Dermis microvascular lymphatic vessel endothelial cell (primary cell): ENCODE measurements at regions not wholly inside any gene's neighbourhood (a gene's known extent, or its start where the extent isn't known, plus 50 kb on each side); places are given as distances from the start of the nearest gene placed in this dataset.

Source experiments
- DNase-seq, 2 donors: peaks; one replicate each; pipeline versions ENCODE4 v3.0.0 to v3.0.0-alpha.2; 2010; ENCODE audit warnings: low read depth in 2 of 2

DNA sequence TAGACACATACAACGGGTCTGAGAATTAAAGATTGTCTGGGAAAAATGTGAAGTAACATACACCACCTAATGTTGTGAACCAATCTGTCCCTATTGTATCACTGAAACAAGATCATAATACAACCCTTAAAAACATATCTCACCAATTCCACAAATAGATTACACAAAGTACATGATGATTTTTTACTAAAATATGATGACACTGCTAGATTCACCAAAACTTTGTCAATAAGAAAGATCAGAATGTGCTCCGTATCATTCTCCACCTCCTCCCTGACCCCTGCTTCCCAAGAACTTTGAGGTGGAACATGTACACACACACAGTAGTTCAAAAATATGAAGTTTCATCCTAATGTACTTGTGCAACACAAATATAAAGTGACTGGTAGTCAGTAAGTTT lies 862.0 kb downstream of the PCDH18 start:
- DNase-seq, result no peak

DNA sequence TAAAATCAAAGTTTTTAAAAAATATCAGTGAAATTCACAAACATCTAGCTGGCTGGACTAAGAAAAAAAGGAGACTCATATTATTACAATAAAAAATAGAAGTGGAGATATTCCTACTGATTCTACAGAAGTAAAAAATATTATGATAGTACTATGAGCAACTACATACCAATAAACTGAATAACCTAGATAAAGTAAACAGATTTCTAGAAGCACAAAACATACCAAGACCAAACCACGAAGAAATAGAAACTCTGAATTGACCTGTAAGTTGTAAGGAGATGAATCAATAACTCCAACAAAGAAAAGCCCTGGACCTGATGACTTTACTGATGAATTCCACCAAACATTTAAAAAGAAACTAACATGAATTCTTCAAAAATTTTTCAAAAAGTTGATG lies 867.3 kb downstream of the PCDH18 start:
- no peak for DNase-seq

DNA sequence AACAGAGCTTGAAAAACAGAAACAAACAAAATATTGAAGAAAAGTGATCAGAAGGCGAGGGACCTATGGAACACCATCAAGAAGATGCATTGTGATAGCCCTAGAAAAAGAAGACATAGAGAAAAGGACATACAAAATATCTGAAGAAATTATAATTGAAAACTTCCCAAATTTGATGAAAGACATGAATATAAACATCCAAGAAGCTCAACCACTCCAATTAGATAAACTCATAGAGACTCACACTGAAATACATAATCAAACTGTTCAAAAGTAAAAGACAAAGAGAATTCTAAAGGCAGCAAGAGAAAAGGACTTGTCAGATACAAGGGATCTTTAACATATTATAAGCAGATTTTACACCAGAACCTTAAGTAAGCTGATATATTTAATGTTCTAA lies 869.8 kb downstream of the PCDH18 start:
- no peak for DNase-seq

DNA sequence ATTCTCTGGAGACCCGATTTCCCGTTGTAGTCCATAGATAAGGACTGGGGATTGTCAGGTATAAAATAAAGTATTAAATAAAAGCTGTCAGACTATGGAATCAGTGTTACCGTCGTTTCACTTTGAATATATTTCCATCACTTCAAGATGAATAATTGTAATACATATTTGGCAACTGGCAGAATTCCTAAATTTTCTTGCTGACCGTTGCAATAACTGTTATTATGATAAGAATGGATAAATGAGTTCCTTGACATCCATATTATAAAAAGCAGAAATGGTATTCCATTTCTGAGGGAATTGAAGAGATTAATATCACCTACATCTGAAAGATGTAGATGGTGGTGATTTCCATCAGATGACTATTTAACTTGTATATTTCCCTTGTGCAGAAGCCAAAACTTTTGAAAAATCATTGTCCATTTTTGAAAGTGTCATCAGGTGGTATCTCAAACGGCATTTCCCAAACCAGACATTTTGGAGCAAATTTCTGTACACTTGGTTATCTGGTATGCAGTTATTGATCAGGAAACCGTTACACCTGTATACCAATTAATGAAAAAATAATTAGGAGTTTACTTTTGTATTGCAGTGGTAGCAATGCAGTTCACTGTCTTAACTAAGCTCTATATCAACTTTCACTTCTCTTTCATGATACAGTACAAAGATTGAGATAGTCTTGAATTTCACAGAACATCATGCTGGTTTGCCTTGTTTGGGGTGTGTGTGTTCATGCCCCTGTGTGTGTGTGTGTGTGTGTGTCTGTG lies 878.5 kb downstream of the PCDH18 start:
- no peak for DNase-seq

DNA sequence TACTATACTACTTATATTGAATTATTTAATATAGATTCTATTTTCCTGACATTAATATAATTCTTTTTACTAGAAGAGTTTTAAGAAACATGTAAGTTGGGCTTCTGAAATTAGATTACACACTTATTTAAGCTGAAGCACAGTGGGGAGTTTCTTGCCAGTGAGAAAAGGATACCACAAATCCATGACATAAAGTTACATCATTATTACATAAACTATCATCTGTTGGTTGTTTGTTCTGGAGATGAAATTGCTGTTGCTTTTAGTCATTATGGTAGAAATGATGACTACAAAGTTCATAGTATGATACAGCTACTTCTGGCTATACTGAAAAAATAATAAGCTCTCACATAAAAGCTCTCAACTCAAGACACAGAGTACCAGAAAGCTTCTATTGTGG lies 880.4 kb downstream of the PCDH18 start:
- DNase-seq, result no peak

DNA sequence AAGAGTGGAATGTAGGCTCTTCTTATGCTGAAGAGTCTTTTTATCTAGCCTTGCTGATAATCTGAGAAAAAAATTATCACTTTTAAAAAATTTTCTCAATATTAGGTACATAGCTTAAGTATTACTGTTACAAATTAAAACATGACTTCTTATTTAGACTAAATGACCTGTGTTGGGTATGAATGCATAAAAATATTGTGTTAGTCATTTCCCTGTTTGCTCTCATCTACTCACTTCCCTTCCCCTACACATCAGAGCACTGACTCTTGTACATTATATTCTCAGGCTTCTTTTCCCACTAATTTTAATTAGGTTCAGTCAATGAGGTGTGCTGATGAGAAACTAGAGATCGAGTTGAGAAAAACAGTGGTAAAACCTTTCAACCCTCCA lies 881.0 kb downstream of the PCDH18 start:
- DNase-seq, result peak in 1 of 2 donors; percentile 32

DNA sequence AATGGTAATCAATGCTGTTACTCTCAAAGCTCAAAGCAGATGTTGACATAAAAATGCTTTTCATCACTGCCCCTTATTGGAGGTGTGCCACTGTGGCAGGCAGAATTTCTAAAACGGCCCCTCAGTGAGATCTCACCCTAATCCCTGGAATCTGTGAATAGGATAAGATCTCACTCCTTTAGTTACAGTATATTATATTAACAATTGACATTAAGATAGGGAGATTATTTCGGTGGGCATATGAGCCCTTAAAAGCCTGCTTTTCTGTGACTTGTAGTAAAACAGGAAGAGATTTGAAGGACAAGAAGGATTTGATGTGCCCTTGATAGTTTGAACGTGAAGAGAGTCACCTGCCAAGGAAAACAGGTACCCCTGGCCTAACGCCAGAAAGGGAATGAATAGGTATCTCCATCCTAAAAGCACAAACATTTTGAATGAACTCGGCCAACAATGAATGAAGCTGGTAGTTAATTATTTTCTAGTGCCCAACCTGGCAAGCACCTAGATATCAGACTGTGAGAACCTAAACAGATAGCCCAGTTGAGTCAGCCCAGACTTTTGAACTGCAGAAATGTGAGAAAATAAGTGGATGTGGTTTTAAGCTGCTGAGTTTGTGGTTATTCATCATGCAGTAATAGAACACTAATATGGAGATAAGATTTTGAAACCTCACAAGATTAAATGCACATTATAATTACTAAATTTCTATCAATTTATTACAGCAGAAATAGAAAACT lies 881.6 kb downstream of the PCDH18 start:
- DNase-seq, result peak in 1 of 2 donors; percentile 28

DNA sequence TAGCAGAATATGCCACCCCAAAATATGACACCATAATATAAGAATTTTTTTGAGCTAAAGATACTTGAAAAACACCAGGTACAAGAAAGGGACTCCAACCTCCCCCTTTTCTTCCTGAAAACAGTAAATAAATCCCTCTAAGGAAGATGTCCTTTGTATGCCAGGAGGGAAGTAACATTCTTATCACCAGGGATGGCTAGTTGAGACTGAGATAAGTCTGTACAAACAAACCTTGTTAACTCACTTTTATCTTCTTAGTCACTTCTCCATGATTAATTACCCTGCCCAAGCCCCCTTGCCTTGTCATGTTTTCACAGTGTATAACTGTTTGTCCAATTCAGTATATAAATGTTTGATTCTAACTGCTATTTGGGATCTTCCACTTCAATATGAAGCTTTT lies 888.0 kb downstream of the PCDH18 start:
- DNase-seq, result peak in 1 of 2 donors; percentile 13

DNA sequence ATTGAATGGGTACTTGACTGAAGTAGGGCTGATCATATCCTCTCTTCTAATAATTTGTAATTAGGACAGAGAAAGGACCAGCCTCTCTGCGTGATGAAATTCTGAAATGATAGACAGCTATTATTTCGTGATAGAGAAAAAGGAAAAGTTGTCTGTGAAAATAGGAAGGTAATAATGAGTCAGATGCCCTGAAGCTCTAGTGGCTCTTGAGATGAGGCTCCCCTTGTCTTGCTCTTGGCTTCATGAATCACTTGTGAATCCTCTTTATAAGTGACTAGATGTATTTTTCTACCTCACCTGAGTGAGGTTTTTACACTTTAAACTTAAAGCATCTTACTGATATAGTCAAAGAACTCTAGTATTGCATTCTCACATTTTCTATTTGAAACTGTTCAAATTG lies 888.9 kb downstream of the PCDH18 start:
- DNase-seq, result no peak

DNA sequence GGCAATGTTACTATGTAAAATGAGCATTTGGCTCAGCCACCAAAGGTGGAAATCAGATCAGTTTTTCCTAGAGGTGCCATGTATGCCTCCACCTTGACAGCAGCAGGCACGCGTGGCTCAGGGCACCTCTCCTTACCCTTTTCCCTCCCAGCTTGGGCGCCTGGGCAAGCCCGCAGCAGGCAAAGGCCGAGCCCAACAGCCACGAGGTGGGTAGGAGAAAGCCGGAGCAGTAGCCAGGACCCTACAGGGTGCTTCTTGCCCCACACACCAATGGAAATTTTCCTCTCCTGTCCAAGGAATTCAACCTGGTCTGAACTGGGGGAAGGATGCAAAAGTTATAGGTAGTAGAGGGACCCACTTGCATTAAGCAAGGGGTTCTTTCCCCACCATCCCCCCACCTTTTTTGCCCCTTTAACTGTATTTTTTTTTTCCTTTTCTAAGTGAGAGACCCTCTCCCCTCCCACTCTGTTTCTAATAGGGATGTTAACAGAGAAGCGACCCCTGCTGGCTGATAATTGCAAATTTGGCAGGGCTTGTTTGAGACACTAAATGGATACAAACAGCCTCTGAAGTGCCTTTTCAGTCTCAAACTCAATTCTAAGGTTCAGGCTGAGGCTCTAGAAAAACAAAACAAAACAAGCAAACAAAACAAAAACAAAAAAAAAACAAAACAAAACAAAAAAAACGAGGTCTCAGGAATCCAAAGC lies 895.1 kb downstream of the PCDH18 start:
- DNase-seq, result peak in 1 of 2 donors; percentile 26

DNA sequence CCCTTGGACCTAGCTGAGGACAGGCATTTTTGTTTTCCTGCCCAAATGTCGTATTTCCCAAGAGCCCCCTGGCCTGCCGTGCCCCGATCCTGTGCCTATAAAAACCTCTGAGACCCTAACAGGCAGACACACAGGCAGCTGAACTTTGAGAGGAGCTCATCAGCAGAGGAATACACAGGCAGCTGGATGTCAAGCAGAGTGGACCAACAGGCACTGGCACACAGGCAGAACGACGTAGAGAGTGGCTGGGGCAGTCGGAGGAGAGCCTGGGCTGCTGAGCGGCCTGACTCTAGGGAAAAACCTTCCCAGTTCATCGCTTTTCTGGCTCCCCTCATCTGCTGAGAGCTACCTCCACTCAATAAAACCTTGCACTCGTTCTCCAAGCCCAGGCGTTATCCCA lies 896.1 kb downstream of the PCDH18 start:
- DNase-seq, result no peak

DNA sequence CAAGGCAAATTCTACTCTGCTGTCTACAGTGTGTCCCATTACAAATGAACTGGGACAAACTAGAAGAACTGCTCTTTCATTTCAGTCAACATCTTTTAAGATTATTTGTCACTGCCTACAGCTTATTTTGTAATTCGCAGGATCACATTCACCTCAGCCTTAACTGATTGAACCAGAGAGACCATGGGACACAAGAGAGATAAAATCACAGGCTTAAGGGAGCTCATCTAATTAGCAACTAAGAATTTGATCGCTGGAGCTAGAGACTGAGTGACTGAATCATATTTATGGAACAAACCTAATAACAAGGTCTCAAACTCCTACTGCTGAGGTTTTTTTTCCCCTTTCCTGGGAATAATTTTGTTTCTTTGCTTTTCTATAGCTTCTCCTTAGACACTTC lies 898.2 kb downstream of the PCDH18 start:
- no peak for DNase-seq

DNA sequence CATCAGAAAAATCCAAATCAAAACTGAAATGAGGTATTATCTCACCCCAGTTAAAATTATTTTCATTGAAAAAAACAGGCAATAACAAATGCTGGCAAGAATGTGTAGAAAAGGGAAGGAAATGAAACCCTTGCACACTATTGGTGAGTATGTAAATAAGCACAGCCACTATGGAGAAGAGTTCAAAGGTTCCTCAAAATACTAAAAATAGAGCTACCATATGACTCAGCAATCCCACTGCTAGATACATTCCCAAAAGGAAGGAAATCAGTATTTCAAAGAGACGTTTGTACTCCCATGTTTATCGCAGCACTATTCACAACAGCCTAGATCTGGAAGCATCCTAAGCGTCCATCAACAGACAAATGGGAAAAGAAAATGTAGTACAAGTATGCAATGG lies 932.4 kb downstream of the PCDH18 start:
- no peak for DNase-seq

DNA sequence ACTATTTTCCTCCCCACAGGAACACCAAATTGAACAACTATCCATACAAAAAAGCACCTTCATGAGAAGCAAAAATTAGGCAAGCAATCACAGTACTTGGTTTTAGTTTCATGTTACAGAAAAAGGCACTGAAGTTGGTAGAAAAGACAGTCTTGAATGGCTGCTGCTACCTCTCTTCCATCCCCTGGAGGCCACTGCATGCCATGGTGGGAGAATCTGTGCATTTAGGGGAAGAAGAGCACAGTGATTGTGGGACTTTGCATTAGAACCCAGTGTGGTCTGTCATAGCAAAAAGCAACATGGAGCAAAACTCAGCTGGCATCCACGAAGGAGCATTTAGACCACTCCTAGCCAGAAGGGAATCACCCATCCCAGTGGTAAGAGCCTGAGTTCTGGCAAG lies 941.9 kb downstream of the PCDH18 start:
- no peak for DNase-seq

DNA sequence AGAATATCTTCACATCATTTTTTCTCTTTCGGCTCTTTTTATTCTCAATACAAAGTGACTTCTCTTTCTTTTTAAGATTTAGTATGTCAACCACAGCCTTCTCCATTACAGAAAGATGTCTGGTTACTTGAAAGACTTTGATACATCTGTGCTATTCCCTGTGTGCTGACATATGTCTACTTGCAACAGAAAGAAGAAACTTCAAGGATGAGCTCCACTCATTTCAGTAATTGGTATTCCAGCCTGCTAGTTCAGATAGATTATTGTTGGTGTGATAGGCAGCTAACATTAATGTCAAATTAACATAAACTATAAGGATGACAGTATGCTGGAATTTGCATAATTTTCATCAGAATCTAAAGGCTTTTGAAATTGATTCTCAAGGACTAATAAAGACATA lies 948.7 kb downstream of the PCDH18 start:
- DNase-seq, result no peak

DNA sequence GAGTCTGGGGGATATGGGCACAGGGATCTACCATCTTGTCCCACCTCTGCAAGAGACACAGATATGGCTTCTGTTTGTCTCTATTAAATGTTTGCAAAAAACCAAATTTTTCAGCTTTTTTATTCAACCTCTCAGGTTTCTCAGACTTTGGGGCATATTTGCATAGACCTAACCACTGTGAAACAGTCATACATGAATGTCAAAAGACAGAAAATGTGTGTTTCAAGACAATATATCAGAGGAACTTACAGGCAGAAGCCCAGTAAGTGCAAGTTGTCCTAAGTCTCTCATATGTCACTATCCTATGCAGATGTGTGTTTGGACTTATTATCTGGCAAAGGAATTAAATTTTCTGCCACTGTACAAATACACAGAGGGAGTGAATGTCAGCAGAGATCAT lies 951.2 kb downstream of the PCDH18 start:
- DNase-seq, result no peak

DNA sequence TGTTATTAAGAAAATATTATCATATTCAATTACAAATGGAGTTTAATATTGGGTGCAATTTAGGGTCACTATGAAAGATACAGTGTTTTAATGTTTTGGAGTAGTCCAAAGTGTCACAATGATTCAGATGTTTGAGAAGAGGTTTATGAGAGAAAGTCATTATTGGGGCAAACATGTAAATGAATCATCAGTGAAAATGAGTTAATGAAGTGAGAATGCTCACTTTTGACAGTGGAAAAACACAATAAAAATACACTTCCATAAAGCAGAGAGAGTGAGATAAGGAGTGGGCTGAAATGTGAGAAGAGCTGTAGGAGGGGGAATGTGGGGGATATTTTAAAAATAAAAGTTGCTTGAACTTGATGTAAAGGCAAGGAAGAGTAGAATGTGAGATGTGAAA lies 957.1 kb downstream of the PCDH18 start:
- DNase-seq, result no peak

DNA sequence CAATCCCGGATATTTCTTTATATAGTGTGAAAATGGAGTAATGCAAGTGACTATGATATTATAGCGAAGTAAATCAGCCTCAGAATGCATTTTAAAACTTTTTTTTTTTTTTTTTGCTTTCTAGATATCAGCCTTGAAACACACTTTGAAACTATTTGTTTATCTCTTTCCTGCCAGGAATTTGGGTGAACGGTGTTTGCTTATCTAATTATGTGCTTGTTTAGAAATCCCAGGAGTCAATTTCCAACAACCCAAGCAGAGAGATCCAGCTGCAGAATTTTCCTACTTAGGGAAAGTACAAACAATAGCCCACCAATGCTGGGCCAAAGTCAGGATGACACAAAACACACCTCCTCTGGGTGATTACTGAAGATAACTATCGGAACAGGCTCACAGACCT lies 958.8 kb downstream of the PCDH18 start:
- DNase-seq, result no peak

DNA sequence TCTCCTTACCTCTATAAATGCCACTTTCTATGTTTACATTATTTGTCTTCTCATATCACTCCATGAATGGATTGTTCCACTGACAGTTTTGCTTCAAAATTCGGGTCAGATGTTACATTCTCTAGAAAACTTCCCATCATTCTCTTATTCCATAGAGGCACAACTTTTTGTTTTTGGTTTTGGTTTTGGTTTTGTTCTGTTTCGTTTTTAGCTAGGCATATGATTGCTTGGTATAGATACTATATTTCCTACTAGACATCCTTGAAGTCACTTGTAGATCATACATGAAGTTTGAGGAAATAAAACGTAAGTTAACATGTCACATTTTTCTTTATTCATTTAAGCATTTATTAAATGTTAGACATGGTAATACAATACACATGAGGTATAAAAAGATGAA lies 961.0 kb downstream of the PCDH18 start:
- no peak for DNase-seq

DNA sequence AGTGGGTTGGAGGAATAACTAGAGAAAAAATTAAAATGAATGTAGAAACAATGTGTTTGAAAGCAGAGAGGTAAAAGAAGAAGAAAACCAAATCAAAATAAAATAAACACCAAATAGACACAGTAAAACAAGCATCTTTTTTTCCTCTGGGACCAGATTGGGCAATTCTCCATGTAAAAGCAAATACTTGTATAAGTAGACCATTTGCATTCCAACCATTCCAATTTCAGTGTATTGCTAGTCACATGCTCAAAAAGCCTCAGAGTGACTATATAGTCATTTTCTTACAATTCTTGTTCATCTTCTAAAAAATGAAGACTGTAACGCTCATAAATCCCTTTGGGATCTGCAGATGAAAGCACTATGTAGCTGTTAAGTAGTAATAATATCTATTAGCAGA lies 969.5 kb downstream of the PCDH18 start:
- no peak for DNase-seq

DNA sequence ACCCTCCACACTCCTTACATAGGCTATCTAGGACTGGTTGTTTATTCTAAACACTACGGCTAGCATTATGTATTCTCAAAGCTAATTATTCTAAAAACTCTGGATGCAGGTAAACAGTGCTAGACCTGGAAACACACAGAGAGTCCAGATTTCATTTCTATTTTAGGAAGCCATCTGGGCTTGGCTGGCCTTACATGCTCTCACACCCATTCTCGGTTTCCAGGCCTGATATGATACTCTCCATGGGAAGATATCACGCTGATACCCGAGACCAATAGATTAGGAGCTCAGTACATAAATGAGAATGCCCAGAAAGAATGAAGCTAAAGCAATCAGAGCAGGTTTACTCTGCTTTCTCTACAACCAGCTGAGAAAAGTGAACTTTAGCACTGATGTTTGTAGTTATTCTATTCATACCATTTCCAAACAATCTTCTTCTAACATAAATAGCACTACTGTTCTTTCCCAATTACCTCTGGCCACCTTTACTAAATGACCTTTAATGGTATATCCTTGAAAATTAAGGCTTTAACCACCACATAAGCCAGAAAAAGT lies 973.3 kb downstream of the PCDH18 start:
- DNase-seq, result no peak

DNA sequence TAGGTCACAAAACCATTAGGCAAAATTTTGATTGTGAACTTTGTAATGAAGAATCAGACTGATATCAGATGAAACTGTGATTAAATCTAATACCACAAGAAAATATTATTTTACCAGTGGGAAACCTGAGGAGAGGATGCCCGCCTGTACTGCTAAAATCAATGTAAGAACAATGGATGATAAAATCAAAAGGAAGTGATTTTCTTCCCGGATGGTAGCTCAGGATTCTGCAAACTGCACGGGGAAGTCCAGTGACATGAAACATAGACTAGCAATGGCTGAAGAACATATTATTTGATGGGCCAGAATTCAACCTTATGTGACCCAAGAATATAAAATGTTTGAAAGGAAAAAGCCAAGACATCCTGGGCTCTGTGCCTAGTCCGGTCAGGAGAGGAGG lies 974.9 kb downstream of the PCDH18 start:
- peak in 1 of 2 donors; percentile 51 for DNase-seq
